ENCODE measurements at regions not wholly inside any gene's neighbourhood (a gene's known extent, or its start where the extent isn't known, plus 50 kb on each side); places are given as distances from the start of the nearest gene placed in this dataset.
"Not testable (repeated sequence)": the region's sequence is repeated elsewhere in the genome, so short reads cannot be mapped to it uniquely, and the experiment has no call there.

DNA sequence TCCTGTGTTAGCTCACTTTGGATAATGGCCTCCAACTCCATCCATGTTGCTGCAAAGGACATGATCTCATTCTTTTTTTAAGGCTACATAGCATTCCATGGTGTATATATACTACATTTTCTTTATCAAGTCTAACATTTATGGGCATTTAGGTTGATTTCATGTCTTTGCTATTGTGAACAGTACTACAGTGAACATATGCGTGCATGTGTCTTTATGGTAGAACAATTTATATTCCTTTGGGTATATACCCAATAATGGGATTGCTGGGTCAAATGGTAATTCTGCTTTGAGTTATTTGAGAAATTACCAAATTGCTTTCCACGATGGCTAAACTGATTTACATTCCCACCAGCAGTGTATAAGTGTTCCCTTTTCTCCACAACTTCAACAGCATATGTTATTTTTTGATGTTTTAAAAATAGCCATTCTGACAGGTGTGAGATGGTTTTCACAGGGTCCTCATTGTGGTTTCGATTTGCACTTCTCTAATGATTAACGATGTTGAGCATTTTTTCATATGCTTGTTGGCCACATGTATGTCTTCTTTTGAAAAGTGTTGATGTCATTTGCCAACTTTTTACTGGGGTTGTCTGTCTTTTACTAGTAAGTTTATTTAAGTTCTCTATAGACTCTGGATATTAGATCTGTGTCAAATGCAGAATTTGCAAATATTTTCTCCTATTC, 133.4 kb downstream of the MC4R start:
- TF ChIP-seq EP300 (IDR thresholded peaks at IDR 0.05); POLR2A (IDR thresholded peaks at IDR 0.05; ENCODE audit: low read depth): not testable (repeated sequence)
- TF ChIP-seq, protein P1, sequence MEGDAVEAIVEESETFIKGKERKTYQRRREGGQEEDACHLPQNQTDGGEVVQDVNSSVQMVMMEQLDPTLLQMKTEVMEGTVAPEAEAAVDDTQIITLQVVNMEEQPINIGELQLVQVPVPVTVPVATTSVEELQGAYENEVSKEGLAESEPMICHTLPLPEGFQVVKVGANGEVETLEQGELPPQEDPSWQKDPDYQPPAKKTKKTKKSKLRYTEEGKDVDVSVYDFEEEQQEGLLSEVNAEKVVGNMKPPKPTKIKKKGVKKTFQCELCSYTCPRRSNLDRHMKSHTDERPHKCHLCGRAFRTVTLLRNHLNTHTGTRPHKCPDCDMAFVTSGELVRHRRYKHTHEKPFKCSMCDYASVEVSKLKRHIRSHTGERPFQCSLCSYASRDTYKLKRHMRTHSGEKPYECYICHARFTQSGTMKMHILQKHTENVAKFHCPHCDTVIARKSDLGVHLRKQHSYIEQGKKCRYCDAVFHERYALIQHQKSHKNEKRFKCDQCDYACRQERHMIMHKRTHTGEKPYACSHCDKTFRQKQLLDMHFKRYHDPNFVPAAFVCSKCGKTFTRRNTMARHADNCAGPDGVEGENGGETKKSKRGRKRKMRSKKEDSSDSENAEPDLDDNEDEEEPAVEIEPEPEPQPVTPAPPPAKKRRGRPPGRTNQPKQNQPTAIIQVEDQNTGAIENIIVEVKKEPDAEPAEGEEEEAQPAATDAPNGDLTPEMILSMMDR (IDR thresholded peaks at IDR 0.05): not testable (repeated sequence)
